KMS-11 (cell line): ENCODE measurements at regions not wholly inside any gene's neighbourhood (a gene's known extent, or its start where the extent isn't known, plus 50 kb on each side); places are given as distances from the start of the nearest gene placed in this dataset.

Experiments
- H2AFZ ChIP-seq: fragments of 200-600 bp; sonication (generic); 2 replicates; pipeline ENCODE4 v1.6.1; 2016; ENCODE audit warnings: antibody characterized with exemption, mixed run types, low read depth
- H3K27ac ChIP-seq: fragments of 200-600 bp; sonication (generic); 2 replicates; pipeline ENCODE4 v1.6.1; 2016; ENCODE audit warnings: mild to moderate bottlenecking, mixed run types
- H3K27me3 ChIP-seq: fragments of 200-600 bp; sonication (generic); 2 replicates; pipeline ENCODE4 v1.6.1; 2017; ENCODE audit warnings: mild to moderate bottlenecking, low read depth, mixed run types, moderate library complexity; ENCODE audit not compliant: insufficient read depth
- H3K36me3 ChIP-seq: fragments of 200-600 bp; sonication (generic); 2 replicates; pipeline ENCODE4 v1.6.1; 2017; ENCODE audit warnings: mild to moderate bottlenecking, mixed run types; ENCODE audit not compliant: insufficient read depth
- H3K4me1 ChIP-seq: fragments of 200-600 bp; sonication (generic); 2 replicates; pipeline ENCODE4 v1.6.1; 2016; ENCODE audit warnings: mild to moderate bottlenecking, low read depth, mixed run types; ENCODE audit not compliant: poor library complexity, severe bottlenecking
- H3K4me2 ChIP-seq: fragments of 200-600 bp; sonication (generic); 2 replicates; pipeline ENCODE4 v1.7.0; 2016; ENCODE audit warnings: mild to moderate bottlenecking, mixed run types
- H3K4me3 ChIP-seq: fragments of 200-600 bp; sonication (generic); IDR thresholded peaks from 2 replicates; pipeline ENCODE4 v1.6.1; 2017; ENCODE audit warnings: low read depth, low read length, mixed read lengths; ENCODE audit not compliant: insufficient read depth
- H3K79me2 ChIP-seq: fragments of 200-600 bp; sonication (generic); 2 replicates; pipeline ENCODE4 v1.6.1; 2016; ENCODE audit warnings: low read depth, mixed run types; ENCODE audit not compliant: insufficient read depth
- H3K9ac ChIP-seq: fragments of 200-600 bp; sonication (generic); 2 replicates; pipeline ENCODE4 v1.6.1; 2016; ENCODE audit warnings: mild to moderate bottlenecking, mixed run types
- H4K20me1 ChIP-seq: fragments of 200-600 bp; sonication (generic); 2 replicates; pipeline ENCODE4 v1.6.1; 2016; ENCODE audit warnings: mild to moderate bottlenecking, mixed run types; ENCODE audit not compliant: insufficient read depth
- TF ChIP-seq, protein P1 (sequence below): fragments of 200-600 bp; sonication (generic); conservative IDR thresholded peaks from 2 replicates; pipeline ENCODE4 v1.6.1; 2017; ENCODE audit warnings: low read depth, mild to moderate bottlenecking, antibody characterized with exemption, low read length, moderate library complexity, mixed read lengths

DNA sequence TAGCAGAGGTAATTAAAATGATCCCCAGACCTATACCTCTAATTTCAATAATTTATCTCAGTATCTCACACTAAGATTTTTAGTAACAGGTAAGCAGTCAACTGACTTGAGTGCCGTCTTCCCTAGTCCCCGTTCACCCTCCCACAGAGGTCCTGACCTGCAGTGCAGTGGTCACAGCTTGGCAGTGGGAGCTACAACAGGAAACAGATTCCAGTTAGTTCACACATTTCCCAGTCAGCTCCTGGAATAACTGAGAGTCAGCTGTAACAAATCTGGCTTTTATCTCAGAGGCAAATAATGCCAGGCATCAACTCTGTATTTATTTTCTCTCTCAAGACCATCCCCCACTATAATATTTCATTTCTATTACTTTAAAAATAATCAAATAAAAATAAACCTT, 308.2 kb downstream of the ATP23 start:
- H2AFZ ChIP-seq: no peak overlapping the region
- no peaks in the 10 kb centered on the region for H3K27me3 ChIP-seq
- H3K27ac ChIP-seq: no peak overlapping the region
- TF ChIP-seq, protein P1, sequence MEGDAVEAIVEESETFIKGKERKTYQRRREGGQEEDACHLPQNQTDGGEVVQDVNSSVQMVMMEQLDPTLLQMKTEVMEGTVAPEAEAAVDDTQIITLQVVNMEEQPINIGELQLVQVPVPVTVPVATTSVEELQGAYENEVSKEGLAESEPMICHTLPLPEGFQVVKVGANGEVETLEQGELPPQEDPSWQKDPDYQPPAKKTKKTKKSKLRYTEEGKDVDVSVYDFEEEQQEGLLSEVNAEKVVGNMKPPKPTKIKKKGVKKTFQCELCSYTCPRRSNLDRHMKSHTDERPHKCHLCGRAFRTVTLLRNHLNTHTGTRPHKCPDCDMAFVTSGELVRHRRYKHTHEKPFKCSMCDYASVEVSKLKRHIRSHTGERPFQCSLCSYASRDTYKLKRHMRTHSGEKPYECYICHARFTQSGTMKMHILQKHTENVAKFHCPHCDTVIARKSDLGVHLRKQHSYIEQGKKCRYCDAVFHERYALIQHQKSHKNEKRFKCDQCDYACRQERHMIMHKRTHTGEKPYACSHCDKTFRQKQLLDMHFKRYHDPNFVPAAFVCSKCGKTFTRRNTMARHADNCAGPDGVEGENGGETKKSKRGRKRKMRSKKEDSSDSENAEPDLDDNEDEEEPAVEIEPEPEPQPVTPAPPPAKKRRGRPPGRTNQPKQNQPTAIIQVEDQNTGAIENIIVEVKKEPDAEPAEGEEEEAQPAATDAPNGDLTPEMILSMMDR: no peak
- H3K4me2 ChIP-seq: no peak overlapping the region
- H4K20me1 ChIP-seq: no peaks in the 10 kb centered on the region
- H3K4me1 ChIP-seq: no peaks in the 10 kb centered on the region
- H3K9ac ChIP-seq: no peak overlapping the region
- no peak overlapping the region for H3K4me3 ChIP-seq
- no peaks in the 10 kb centered on the region for H3K36me3 ChIP-seq
- no peaks in the 10 kb centered on the region for H3K79me2 ChIP-seq

DNA sequence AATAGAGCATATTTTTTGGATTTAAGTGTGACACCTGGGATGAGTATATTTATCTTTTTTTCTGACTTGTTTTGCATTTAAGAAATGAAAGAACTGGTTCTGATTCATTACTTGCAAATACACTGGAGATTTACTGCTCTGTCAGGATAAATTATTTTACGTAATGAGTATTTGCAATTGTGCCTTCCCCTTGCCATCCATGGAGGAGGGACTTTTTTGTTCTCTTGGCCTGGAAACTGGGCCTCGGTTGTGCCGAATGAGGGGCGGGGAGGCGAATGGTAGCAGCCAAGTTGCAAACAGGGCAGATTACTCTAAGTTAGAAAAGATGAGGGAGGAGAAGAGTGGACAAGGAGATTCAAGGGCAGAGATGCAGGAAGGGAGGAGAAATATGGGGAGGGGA, 308.7 kb downstream of the ATP23 start:
- TF ChIP-seq, protein P1: no peak
- Histone ChIP-seq H4K20me1 (no peaks in the 10 kb centered on the region), H3K4me1 (no peaks in the 10 kb centered on the region), H3K4me3 (no peak overlapping the region), H3K36me3 (no peaks in the 10 kb centered on the region), H3K27me3 (no peaks in the 10 kb centered on the region), H3K4me2 (no peak overlapping the region), H3K27ac (no peak overlapping the region), H2AFZ (no peak overlapping the region), H3K79me2 (no peaks in the 10 kb centered on the region), H3K9ac (no peak overlapping the region)

DNA sequence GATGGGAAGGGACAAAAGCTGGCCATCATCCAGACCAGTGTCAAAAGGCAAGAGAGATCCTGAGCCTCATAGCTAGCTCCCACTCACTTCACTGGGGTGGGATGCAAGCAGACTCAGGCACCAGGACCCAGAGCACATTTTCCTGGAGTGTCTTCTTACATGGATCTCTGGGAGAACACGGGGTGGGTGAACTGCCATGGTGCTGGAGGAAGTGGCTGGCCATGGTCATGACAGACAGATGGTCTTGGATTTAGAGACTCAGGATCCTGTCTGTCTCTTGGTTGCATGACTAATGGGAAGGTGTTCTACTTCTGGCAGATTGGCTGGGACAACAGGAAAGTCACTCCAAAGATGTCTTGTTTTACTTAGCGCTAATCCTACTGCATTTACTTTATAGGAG, 311.5 kb downstream of the ATP23 start:
- no peak overlapping the region for H3K4me2 ChIP-seq
- H3K9ac ChIP-seq: no peak overlapping the region
- TF ChIP-seq, protein P1: no peak
- no peaks in the 10 kb centered on the region for H3K36me3 ChIP-seq
- no peak overlapping the region for H2AFZ ChIP-seq
- H3K27me3 ChIP-seq: no peaks in the 10 kb centered on the region
- H3K4me1 ChIP-seq: no peaks in the 10 kb centered on the region
- no peak overlapping the region for H3K4me3 ChIP-seq
- no peaks in the 10 kb centered on the region for H3K79me2 ChIP-seq
- no peak overlapping the region for H3K27ac ChIP-seq
- H4K20me1 ChIP-seq: no peaks in the 10 kb centered on the region

DNA sequence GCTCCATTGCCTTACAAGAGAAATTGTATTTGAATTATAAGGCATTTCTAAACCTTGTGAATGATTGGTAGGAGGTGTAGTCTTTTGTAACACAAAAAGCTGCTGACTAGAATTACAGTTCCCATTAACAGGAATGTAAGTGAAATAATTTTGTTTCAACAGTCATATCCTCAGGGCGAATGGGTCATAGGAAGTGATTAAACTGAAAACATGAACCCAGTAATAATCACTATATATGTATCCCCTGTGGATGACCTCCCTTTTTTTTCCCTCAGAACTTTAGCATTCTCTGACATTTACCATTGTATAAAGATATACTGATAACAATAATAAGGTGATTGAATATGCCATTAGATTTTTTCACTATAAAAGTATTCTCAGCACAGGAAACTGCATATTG, 312.3 kb downstream of the ATP23 start:
- Histone ChIP-seq H3K4me1 (no peaks in the 10 kb centered on the region), H2AFZ (no peak overlapping the region), H3K4me3 (no peak overlapping the region), H3K36me3 (no peaks in the 10 kb centered on the region), H3K27ac (no peak overlapping the region), H3K4me2 (no peak overlapping the region), H3K79me2 (no peaks in the 10 kb centered on the region), H4K20me1 (no peaks in the 10 kb centered on the region), H3K9ac (no peak overlapping the region), H3K27me3 (no peaks in the 10 kb centered on the region)
- TF ChIP-seq, protein P1: no peak
